GM18861 (cell line): ENCODE measurements at regions not wholly inside any gene's neighbourhood (a gene's known extent, or its start where the extent isn't known, plus 50 kb on each side); places are given as distances from the start of the nearest gene placed in this dataset.
"Not testable (repeated sequence)": the region's sequence is repeated elsewhere in the genome, so short reads cannot be mapped to it uniquely, and the experiment has no call there.

Experiments used
- ATAC-seq: cut with Tn5 transposase; IDR thresholded peaks from one replicate; pipeline ENCODE4 v1.9.1; 2021; ENCODE audit not compliant: unreplicated experiment

- ATAC-seq, result no peak
These were observed 762.1 kb upstream of the MIR17HG start for GRCh38 chr13:90585392-90585791.

GRCh38 chr13:90591260-90591926, 756.1 kb upstream of the MIR17HG start:
- no peak for ATAC-seq

GRCh38 chr13:90591927-90592268, 755.6 kb upstream of the MIR17HG start:
- ATAC-seq, result no peak

GRCh38 chr13:90592943-90593342, 754.5 kb upstream of the MIR17HG start:
- ATAC-seq, result no peak

GRCh38 chr13:90594681-90595080, 752.8 kb upstream of the MIR17HG start:
- no peak for ATAC-seq

GRCh38 chr13:90605664-90606063, 741.8 kb upstream of the MIR17HG start:
- no peak for ATAC-seq

GRCh38 chr13:90606921-90607320, 740.6 kb upstream of the MIR17HG start:
- ATAC-seq, result not testable (repeated sequence)

- no peak for ATAC-seq
These were observed 735.1 kb upstream of the MIR17HG start for GRCh38 chr13:90612391-90612790.

GRCh38 chr13:90613076-90613795, 734.3 kb upstream of the MIR17HG start:
- ATAC-seq, result no peak

GRCh38 chr13:90615236-90615635, 732.3 kb upstream of the MIR17HG start:
- ATAC-seq, result no peak

- no peak for ATAC-seq
These were observed 731.7 kb upstream of the MIR17HG start for GRCh38 chr13:90615767-90616166.

GRCh38 chr13:90618133-90618532, 729.4 kb upstream of the MIR17HG start:
- no peak for ATAC-seq

- no peak for ATAC-seq
These were observed 724.9 kb upstream of the MIR17HG start for GRCh38 chr13:90622541-90622940.

- ATAC-seq, result no peak
These were observed 724.0 kb upstream of the MIR17HG start for GRCh38 chr13:90623318-90624011.

GRCh38 chr13:90627813-90628212, 719.7 kb upstream of the MIR17HG start:
- no peak for ATAC-seq

- no peak for ATAC-seq
These were observed 719.0 kb upstream of the MIR17HG start for GRCh38 chr13:90628471-90628870.

GRCh38 chr13:90630716-90631115, 716.8 kb upstream of the MIR17HG start:
- ATAC-seq, result no peak

GRCh38 chr13:90632184-90632583, 715.3 kb upstream of the MIR17HG start:
- no peak for ATAC-seq

- no peak for ATAC-seq
These were observed 713.6 kb upstream of the MIR17HG start for GRCh38 chr13:90633849-90634248.

- ATAC-seq, result no peak
These were observed 706.5 kb upstream of the MIR17HG start for GRCh38 chr13:90640976-90641375.

- ATAC-seq, result no peak
These were observed 705.6 kb upstream of the MIR17HG start for GRCh38 chr13:90641884-90642283.

- ATAC-seq, result no peak
These were observed 701.9 kb upstream of the MIR17HG start for GRCh38 chr13:90645582-90645981.
